Omental fat pad (tissue), 3 donors: ENCODE measurements at regions not wholly inside any gene's neighbourhood (a gene's known extent, or its start where the extent isn't known, plus 50 kb on each side); places are given as distances from the start of the nearest gene placed in this dataset.

Experiments
- ATAC-seq: fragments of 150-250 bp; one replicate; pipeline ENCODE4 v1.9.1; 2016; ENCODE audit warnings: mild to moderate bottlenecking, moderate library complexity; ENCODE audit not compliant: low FRiP score
- DNase-seq: peaks from one replicate; pipeline ENCODE4 v3.0.0-alpha.2; 2019; ENCODE audit warnings: low spot score
- TF ChIP-seq, protein P1 (sequence below), 3 donors: fragments of 450-650 bp; IDR thresholded peaks; one replicate each; pipeline ENCODE4 v1.5.1; 2016 to 2017; ENCODE audit warnings: antibody characterized with exemption in 3 of 3, mild to moderate bottlenecking in 3 of 3, moderate library complexity in 2 of 3

- ATAC-seq: no peak
Measured at GRCh38 chr16:82384017-82384416, 214.0 kb upstream of the MPHOSPH6 start.

DNA sequence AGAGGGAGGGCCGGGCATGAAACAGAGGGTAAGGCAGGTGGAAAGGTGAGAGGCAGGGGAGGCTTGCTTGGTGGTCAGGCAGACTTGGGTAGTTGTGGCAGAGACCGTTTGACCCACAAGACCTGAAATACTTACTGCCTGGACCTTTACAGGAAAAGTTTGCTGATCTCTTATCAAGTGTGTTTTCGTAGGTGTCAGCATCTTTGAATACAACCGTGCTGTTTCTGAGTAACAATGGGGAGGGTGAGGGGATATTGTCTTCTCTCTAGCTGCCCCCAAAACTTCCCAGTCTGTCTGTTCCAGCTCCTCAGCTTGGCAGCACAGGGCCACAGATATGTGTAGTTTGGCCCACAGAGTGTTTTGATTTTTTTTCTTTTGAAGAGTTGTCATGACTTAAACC lies 212.5 kb upstream of the MPHOSPH6 start:
- ATAC-seq (no peak), DNase-seq (no peak)

More at GRCh38 chr16:82384017-82384416, 214.0 kb upstream of the MPHOSPH6 start:
- TF ChIP-seq, protein P1, sequence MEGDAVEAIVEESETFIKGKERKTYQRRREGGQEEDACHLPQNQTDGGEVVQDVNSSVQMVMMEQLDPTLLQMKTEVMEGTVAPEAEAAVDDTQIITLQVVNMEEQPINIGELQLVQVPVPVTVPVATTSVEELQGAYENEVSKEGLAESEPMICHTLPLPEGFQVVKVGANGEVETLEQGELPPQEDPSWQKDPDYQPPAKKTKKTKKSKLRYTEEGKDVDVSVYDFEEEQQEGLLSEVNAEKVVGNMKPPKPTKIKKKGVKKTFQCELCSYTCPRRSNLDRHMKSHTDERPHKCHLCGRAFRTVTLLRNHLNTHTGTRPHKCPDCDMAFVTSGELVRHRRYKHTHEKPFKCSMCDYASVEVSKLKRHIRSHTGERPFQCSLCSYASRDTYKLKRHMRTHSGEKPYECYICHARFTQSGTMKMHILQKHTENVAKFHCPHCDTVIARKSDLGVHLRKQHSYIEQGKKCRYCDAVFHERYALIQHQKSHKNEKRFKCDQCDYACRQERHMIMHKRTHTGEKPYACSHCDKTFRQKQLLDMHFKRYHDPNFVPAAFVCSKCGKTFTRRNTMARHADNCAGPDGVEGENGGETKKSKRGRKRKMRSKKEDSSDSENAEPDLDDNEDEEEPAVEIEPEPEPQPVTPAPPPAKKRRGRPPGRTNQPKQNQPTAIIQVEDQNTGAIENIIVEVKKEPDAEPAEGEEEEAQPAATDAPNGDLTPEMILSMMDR (IDR thresholded peaks at IDR 0.05): no peak
- no peak for DNase-seq

DNA sequence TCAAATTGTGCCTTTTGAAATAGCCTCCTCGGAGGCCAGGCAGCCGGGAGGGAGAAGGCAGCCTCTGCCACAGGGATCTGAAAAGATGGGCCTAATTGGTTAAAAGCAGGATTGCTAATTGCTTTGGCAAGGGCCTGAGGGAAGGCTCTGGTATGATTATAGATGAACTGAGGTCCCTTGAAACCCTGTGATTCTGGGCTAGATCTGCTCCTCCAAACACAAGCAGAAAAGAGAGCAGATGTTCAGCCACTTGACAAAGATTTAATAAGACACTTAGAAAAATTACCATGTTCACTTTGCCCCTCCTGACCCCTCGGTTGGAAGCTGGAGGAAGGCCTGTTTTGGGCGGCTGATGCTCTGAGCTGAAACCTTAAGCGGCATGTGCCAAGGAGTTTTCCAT lies 209.5 kb upstream of the MPHOSPH6 start:
- no peak for DNase-seq
- TF ChIP-seq, protein P1 (IDR thresholded peaks at IDR 0.05): no peak
- no peak for ATAC-seq

More for the DNA sequence above, 212.5 kb upstream of the MPHOSPH6 start:
- TF ChIP-seq, protein P1 (IDR thresholded peaks at IDR 0.05): no peak

GRCh38 chr16:82373976-82374375 lies 204.0 kb upstream of the MPHOSPH6 start:
- no peak for ATAC-seq
- TF ChIP-seq, protein P1 (IDR thresholded peaks at IDR 0.05): no peak
- no peak for DNase-seq

DNA sequence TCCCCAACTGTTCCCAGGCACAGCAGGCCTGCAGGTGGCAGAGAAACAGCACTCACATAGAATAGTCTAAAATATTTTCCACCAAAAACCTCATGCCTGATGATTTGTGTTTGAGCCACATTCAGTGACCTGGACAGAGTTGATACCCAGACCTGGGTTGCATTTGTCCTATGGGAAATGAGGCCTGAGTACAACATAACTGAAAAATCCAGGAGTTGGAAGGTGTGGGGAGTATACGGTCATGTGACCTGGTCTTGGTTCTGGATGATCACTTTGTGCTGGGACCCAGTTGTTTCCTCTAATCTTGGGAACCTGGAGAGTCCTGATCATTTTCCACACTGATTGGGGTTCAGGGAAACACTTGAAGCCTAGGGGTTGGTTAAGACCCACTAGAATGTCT lies 200.3 kb upstream of the MPHOSPH6 start:
- TF ChIP-seq, protein P1 (IDR thresholded peaks at IDR 0.05): no peak
- ATAC-seq (no peak), DNase-seq (no peak)

DNA sequence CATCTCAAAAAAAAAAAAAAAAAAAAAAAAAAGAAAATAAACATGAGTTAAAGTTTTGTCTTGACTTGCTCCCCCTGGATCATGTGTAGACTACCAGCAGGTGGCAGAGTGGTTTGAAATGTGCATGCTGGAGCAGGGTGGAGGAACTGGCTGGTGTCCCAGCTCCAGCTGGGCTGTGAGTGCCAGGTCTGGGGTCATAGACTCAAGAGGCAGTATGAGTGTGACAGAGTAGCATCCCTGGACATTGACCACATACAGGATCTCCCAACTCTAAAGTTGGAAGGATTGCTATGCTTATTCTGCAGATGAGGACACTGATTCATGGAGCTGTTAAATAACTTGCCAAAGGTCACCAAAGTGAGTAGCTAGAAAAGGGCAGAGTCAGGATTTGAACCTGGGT lies 198.0 kb upstream of the MPHOSPH6 start:
- TF ChIP-seq, protein P1 (IDR thresholded peaks at IDR 0.05): no peak
- DNase-seq (no peak), ATAC-seq (no peak)

GRCh38 chr16:82366462-82366861 lies 196.4 kb upstream of the MPHOSPH6 start:
- ATAC-seq: no peak
- no peak for DNase-seq
- TF ChIP-seq, protein P1 (IDR thresholded peaks at IDR 0.05): no peak
